DND-41 (cell line): ENCODE measurements at regions not wholly inside any gene's neighbourhood (a gene's known extent, or its start where the extent isn't known, plus 50 kb on each side); places are given as distances from the start of the nearest gene placed in this dataset.
"Not testable (repeated sequence)": the region's sequence is repeated elsewhere in the genome, so short reads cannot be mapped to it uniquely, and the experiment has no call there.

Source experiments
- EZH2 ChIP-seq: IDR thresholded peaks from 3 replicates; pipeline ENCODE4 v1.6.1; 2012; ENCODE audit warnings: borderline replicate concordance, low read depth, mild to moderate bottlenecking, moderate library complexity, low read length, inconsistent platforms; ENCODE audit not compliant: severe bottlenecking
- TF ChIP-seq, protein P1 (sequence below): IDR thresholded peaks from 2 replicates; pipeline ENCODE4 v1.5.1; 2012; ENCODE audit warnings: borderline replicate concordance, low read length, moderate library complexity, mild to moderate bottlenecking; ENCODE audit not compliant: poor library complexity, severe bottlenecking; ENCODE audit errors: extremely low read depth

DNA sequence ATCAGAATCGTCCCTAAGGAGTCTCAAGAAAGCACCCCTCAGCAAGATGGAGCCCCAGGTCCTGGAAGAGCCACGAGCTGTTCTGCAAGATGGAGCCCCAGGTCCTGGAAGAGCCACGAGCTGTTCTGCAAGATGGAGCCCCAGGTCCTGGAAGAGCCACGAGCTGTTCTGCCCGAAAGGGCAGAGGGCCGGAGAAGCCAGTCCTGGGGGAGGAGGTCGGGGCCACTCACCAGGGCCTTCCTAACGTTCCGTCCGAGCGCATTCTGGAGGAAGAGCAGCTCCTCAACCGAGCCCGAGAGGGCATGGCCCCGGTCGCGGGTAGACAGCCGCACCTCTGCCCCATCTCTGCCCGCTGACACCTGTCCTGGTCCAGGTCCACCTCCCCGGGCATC lies 170.8 kb downstream of the BRD1 start:
- TF ChIP-seq, protein P1, sequence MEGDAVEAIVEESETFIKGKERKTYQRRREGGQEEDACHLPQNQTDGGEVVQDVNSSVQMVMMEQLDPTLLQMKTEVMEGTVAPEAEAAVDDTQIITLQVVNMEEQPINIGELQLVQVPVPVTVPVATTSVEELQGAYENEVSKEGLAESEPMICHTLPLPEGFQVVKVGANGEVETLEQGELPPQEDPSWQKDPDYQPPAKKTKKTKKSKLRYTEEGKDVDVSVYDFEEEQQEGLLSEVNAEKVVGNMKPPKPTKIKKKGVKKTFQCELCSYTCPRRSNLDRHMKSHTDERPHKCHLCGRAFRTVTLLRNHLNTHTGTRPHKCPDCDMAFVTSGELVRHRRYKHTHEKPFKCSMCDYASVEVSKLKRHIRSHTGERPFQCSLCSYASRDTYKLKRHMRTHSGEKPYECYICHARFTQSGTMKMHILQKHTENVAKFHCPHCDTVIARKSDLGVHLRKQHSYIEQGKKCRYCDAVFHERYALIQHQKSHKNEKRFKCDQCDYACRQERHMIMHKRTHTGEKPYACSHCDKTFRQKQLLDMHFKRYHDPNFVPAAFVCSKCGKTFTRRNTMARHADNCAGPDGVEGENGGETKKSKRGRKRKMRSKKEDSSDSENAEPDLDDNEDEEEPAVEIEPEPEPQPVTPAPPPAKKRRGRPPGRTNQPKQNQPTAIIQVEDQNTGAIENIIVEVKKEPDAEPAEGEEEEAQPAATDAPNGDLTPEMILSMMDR = not testable (repeated sequence)
- not testable (repeated sequence) for TF ChIP-seq EZH2
